ENCODE measurements at regions not wholly inside any gene's neighbourhood (a gene's known extent, or its start where the extent isn't known, plus 50 kb on each side); places are given as distances from the start of the nearest gene placed in this dataset.
A peak's percentile ranks its signal among the peaks of the same experiment; 100 is the strongest.

DNA sequence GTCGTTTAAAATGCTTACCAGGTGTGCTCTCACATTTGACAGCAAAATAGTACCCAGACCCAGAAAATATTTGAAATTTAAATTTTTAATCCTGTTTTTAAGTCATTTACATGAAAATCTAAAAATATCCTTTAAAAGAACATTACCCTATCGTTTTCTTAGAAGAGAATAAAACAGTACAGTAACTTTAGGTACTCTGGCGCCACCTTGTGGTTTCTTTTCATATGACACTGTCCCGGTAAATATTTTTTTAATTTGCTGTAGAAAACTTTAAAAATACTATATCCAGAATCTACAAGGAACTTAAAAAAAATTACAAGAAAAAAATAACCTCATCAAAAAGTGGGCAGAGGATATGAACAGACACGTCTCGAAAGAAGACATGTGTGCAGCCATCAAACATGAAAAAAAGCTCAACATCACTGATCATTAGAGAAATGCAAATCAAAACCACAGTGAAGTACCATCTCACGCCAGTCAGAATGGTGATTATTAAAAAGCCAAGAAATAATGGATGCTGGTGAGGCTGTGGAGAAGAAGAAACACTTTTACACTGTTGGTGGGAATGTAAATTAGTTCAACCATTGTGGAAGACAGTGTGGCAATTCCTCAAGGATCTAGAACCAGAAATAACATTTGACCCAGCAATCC is 129.2 kb downstream of the RGS21 start:
- H3K27ac ChIP-seq (ENCODE audit: control insufficient read depth, insufficient read depth, low read length), result no peak overlapping the region
- FAIRE-seq (no peak), DNase-seq (ENCODE audit: low read depth, low spot score) (no peak)
- H3K36me3 ChIP-seq (ENCODE audit: control insufficient read depth in 2 of 2, extremely low read depth in 1 of 2, insufficient read depth in 2 of 2, low read length in 2 of 2), result no peaks in the 10 kb centered on the region
- H3K79me2 ChIP-seq (ENCODE audit: control insufficient read depth, insufficient read depth, low read length), result no peaks in the 10 kb centered on the region
- no peak overlapping the region for H3K4me3 ChIP-seq (ENCODE audit: control insufficient read depth in 2 of 3, extremely low read depth in 1 of 3, insufficient read depth in 2 of 3, low read depth in 1 of 3, low read length in 3 of 3)
- TF ChIP-seq, protein P1, sequence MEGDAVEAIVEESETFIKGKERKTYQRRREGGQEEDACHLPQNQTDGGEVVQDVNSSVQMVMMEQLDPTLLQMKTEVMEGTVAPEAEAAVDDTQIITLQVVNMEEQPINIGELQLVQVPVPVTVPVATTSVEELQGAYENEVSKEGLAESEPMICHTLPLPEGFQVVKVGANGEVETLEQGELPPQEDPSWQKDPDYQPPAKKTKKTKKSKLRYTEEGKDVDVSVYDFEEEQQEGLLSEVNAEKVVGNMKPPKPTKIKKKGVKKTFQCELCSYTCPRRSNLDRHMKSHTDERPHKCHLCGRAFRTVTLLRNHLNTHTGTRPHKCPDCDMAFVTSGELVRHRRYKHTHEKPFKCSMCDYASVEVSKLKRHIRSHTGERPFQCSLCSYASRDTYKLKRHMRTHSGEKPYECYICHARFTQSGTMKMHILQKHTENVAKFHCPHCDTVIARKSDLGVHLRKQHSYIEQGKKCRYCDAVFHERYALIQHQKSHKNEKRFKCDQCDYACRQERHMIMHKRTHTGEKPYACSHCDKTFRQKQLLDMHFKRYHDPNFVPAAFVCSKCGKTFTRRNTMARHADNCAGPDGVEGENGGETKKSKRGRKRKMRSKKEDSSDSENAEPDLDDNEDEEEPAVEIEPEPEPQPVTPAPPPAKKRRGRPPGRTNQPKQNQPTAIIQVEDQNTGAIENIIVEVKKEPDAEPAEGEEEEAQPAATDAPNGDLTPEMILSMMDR (optimal IDR thresholded peaks at IDR 0.05 in 1 of 3, IDR thresholded peaks at IDR 0.05 in 1 of 3, conservative IDR thresholded peaks at IDR 0.05 in 1 of 3; ENCODE audit: extremely low read depth in 1 of 3, insufficient read depth in 2 of 3, low read length in 3 of 3), result peak in 2 of 3 experiments; percentile 39 to 46
- TF ChIP-seq EZH2 (IDR thresholded peaks at IDR 0.05; ENCODE audit: low read length), result no peak
- H3K4me2 ChIP-seq (ENCODE audit: control insufficient read depth, extremely low read depth, insufficient read depth, low read depth, low read length), result no peak overlapping the region
- H3K4me1 ChIP-seq (ENCODE audit: control insufficient read depth, extremely low read depth, insufficient read depth, low read length), result peaks cover 15% of the 10 kb centered on the region
- no peak overlapping the region for H3K9ac ChIP-seq (ENCODE audit: control insufficient read depth, extremely low read depth, insufficient read depth, low read length)
- no peaks in the 10 kb centered on the region for H3K9me3 ChIP-seq (ENCODE audit: control insufficient read depth, low read depth, low read length)
- dilution Hi-C loops (cut with MboI; ENCODE audit: extremely low pct_ligation_motif_present, low sequenced_read_pairs), result no loop called here
- no peaks in the 10 kb centered on the region for H3K9me1 ChIP-seq (ENCODE audit: control insufficient read depth, extremely low read depth, insufficient read depth, low read length)
- H3K27me3 ChIP-seq (ENCODE audit: control insufficient read depth, extremely low read depth, insufficient read depth, low read length), result no peaks in the 10 kb centered on the region
- no peak overlapping the region for H2AFZ ChIP-seq (ENCODE audit: control insufficient read depth, low read length)
- no peaks in the 10 kb centered on the region for H4K20me1 ChIP-seq (ENCODE audit: control insufficient read depth, extremely low read depth, insufficient read depth, low read length)

DNA sequence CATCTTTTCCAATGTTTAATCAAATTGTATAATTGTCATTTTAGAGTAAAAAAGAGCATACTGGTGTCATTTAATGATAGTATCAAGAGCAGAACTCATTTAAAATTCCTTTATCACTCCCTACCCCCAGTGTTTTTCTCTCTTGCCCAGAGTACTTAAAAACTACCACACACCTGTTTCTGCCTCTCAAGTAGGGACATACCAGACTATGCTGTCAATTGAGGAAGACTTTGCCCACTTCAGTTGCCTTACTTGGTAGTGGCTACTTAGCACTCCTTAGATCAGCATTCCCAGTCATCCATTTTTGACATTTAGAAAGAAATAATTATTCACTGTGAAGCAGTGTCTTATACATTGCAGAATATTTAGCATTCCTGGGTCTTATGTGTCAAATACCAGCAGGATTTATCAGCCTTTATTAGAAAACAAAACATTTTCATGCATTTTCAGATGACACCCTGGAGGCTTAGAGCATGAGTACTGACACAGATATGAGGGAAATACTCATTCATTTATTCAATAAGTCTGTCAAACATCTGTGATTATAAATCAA is 127.5 kb upstream of the RGS1 start:
- dilution Hi-C loops (cut with MboI; ENCODE audit: extremely low pct_ligation_motif_present, low sequenced_read_pairs), result no loop called here
- H3K9me1 ChIP-seq (ENCODE audit: control insufficient read depth, extremely low read depth, insufficient read depth, low read length), result no peaks in the 10 kb centered on the region
- no peak for DNase-seq (ENCODE audit: low read depth, low spot score)

More for the DNA sequence above, 127.5 kb upstream of the RGS1 start:
- Histone ChIP-seq H3K79me2 (ENCODE audit: control insufficient read depth, insufficient read depth, low read length) (no peaks in the 10 kb centered on the region), H3K27me3 (ENCODE audit: control insufficient read depth, extremely low read depth, insufficient read depth, low read length) (no peaks in the 10 kb centered on the region), H3K4me2 (ENCODE audit: control insufficient read depth, extremely low read depth, insufficient read depth, low read depth, low read length) (no peak overlapping the region), H3K4me1 (ENCODE audit: control insufficient read depth, extremely low read depth, insufficient read depth, low read length) (peaks cover 10% of the 10 kb centered on the region), H3K9me3 (ENCODE audit: control insufficient read depth, low read depth, low read length) (no peaks in the 10 kb centered on the region), H4K20me1 (ENCODE audit: control insufficient read depth, extremely low read depth, insufficient read depth, low read length) (no peaks in the 10 kb centered on the region), H3K4me3 (ENCODE audit: control insufficient read depth in 2 of 3, extremely low read depth in 1 of 3, insufficient read depth in 2 of 3, low read depth in 1 of 3, low read length in 3 of 3) (no peak overlapping the region), H3K9ac (ENCODE audit: control insufficient read depth, extremely low read depth, insufficient read depth, low read length) (no peak overlapping the region), H3K36me3 (ENCODE audit: control insufficient read depth in 2 of 2, extremely low read depth in 1 of 2, insufficient read depth in 2 of 2, low read length in 2 of 2) (no peaks in the 10 kb centered on the region), H2AFZ (ENCODE audit: control insufficient read depth, low read length) (no peak overlapping the region), H3K27ac (ENCODE audit: control insufficient read depth, insufficient read depth, low read length) (no peak overlapping the region)
- no peak for TF ChIP-seq EZH2 (IDR thresholded peaks at IDR 0.05; ENCODE audit: low read length)
- TF ChIP-seq, protein P1 (optimal IDR thresholded peaks at IDR 0.05 in 1 of 3, IDR thresholded peaks at IDR 0.05 in 1 of 3, conservative IDR thresholded peaks at IDR 0.05 in 1 of 3; ENCODE audit: extremely low read depth in 1 of 3, insufficient read depth in 2 of 3, low read length in 3 of 3), result no peak
- no peak for FAIRE-seq

Data from keratinocyte (primary cell).